ENCODE measurements at regions not wholly inside any gene's neighbourhood (a gene's known extent, or its start where the extent isn't known, plus 50 kb on each side); places are given as distances from the start of the nearest gene placed in this dataset.

DNA sequence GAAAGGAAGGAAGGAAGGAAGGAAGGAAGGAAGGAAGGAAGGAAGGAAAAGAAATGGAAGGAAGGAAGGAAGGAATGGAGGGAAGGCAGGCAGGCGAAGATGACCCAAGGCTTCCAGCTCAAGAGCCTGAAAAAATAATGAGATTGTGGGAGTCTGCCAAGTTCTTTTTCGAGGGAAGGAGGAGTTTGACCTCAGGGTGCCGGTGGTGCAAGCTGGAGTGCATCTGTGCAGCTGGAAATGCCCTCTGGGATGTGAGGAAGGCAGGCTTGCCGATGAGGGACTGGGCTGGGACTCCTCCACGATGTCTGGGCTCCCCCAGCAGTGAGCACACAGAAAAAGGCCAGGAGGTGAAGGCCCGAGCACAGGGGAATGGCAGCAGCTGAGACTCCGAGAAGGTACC lies 154.9 kb upstream of the DAPK1 start:
- intact Hi-C loops (cut with micrococcal nuclease): no loop called here
- ATAC-seq (no peak), DNase-seq (ENCODE audit: low read depth, low spot score) (no peak)
- Histone ChIP-seq H3K9ac (ENCODE audit: low read length) (no peak overlapping the region), H3K9me3 (ENCODE audit: control insufficient read depth in 1 of 2, insufficient read depth in 1 of 2, low read depth in 1 of 2, low read length in 2 of 2) (no peaks in the 10 kb centered on the region), H3K79me2 (ENCODE audit: insufficient read depth, low read length) (no peaks in the 10 kb centered on the region), H3K36me3 (ENCODE audit: control insufficient read depth in 1 of 2, insufficient read depth in 2 of 2, low read length in 2 of 2) (no peaks in the 10 kb centered on the region), H3K4me3 (replicated peaks in 1 of 2; ENCODE audit: low read depth in 1 of 2, low read length in 2 of 2) (no peak overlapping the region), H3K4me2 (ENCODE audit: low read length) (no peak overlapping the region), H3K9me2 (ENCODE audit: insufficient read depth) (no peaks in the 10 kb centered on the region), H2AFZ (ENCODE audit: low read depth, low read length, poor library complexity, severe bottlenecking) (no peak overlapping the region), H4K20me1 (ENCODE audit: insufficient read depth) (no peaks in the 10 kb centered on the region), H3K4me1 (ENCODE audit: control insufficient read depth in 1 of 2, insufficient read depth in 2 of 2, low read length in 2 of 2) (no peaks in the 10 kb centered on the region), H3K27ac (ENCODE audit: low read depth, low read length) (no peak overlapping the region), H3K27me3 (ENCODE audit: insufficient read depth, low read length) (peaks cover 26% of the 10 kb centered on the region)
- RAD21 ChIA-PET (ENCODE audit: low non-redundant PET in 1 of 2, low total read pairs in 2 of 2, uncharacterized antibody in 2 of 2, unreplicated experiment in 2 of 2): no interaction called here
- POLR2A ChIA-PET: no interaction called here
- no peak for TF ChIP-seq SIN3A (IDR thresholded peaks at IDR 0.05; ENCODE audit: low read depth)
- TF ChIP-seq POLR2AphosphoS5 (IDR thresholded peaks at IDR 0.05; ENCODE audit: low read depth, low read length): no peak
- no TSS peak for BruUV-seq (replicated peaks)
- CTCF ChIA-PET: interaction anchor here (1.8 kb wide), 1 partner anchor 320 kb away, joined by 5 read pairs; no protein-coding TSS in a partner anchor

DNA sequence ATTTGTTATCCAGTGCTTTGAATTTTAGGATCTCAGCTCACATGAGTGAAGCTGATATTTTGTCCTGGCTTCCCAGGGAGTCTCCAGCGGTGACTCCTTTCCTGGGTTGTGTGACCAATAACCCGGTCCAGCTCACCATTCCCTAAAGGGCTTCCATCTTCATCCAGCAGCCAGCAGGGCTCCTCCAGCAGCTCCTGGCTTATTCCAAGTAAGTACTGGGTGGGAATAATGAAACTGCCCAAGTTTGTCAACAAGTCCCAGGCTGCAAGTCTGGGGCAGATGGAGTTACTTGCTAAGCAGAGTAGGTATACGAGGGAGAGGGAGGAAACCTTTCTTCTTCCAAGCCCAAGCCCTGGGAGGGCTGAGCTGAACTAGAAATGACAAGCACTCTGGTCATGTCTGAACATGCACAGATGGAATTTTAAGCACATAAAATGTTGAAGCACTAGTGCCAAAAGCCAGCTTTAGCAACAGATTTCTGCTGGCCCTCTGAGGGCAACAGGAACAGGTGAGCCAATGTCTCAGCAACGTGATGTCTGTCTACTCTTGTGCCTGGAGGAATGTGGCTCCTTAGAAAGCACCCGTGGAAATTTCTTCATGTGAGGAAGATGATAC lies 153.7 kb upstream of the DAPK1 start:
- no peak overlapping the region for H3K4me3 ChIP-seq (replicated peaks in 1 of 2; ENCODE audit: low read depth in 1 of 2, low read length in 2 of 2)
- ATAC-seq: no peak
- CTCF ChIA-PET: no interaction called here
- RAD21 ChIA-PET (ENCODE audit: low non-redundant PET in 1 of 2, low total read pairs in 2 of 2, uncharacterized antibody in 2 of 2, unreplicated experiment in 2 of 2): no interaction called here
- H3K27me3 ChIP-seq (ENCODE audit: insufficient read depth, low read length): peaks cover 24% of the 10 kb centered on the region
- no peak overlapping the region for H3K4me2 ChIP-seq (ENCODE audit: low read length)
- H3K27ac ChIP-seq (ENCODE audit: low read depth, low read length): no peak overlapping the region
- BruUV-seq (replicated peaks): no TSS peak
- no peaks in the 10 kb centered on the region for H3K79me2 ChIP-seq (ENCODE audit: insufficient read depth, low read length)
- H3K4me1 ChIP-seq (ENCODE audit: control insufficient read depth in 1 of 2, insufficient read depth in 2 of 2, low read length in 2 of 2): no peaks in the 10 kb centered on the region
- no peaks in the 10 kb centered on the region for H3K36me3 ChIP-seq (ENCODE audit: control insufficient read depth in 1 of 2, insufficient read depth in 2 of 2, low read length in 2 of 2)
- no peaks in the 10 kb centered on the region for H3K9me3 ChIP-seq (ENCODE audit: control insufficient read depth in 1 of 2, insufficient read depth in 1 of 2, low read depth in 1 of 2, low read length in 2 of 2)
- H3K9ac ChIP-seq (ENCODE audit: low read length): no peak overlapping the region
- no peaks in the 10 kb centered on the region for H3K9me2 ChIP-seq (ENCODE audit: insufficient read depth)
- no peaks in the 10 kb centered on the region for H4K20me1 ChIP-seq (ENCODE audit: insufficient read depth)
- no peak for DNase-seq (ENCODE audit: low read depth, low spot score)
- POLR2A ChIA-PET: no interaction called here
- TF ChIP-seq POLR2A (IDR thresholded peaks at IDR 0.05; ENCODE audit: borderline replicate concordance, extremely low read depth, insufficient read depth, insufficient read length) (no peak), FOSL1 (IDR thresholded peaks at IDR 0.05; ENCODE audit: low read depth) (no peak), JUND (IDR thresholded peaks at IDR 0.05) (no peak), SIN3A (IDR thresholded peaks at IDR 0.05; ENCODE audit: low read depth) (no peak), EZH2 (IDR thresholded peaks at IDR 0.05) (no peak), SRF (IDR thresholded peaks at IDR 0.05; ENCODE audit: low read depth) (no peak), TCF7L2 (IDR thresholded peaks at IDR 0.05; ENCODE audit: borderline replicate concordance, extremely low read depth, insufficient read depth, insufficient read length) (no peak), SP1 (IDR thresholded peaks at IDR 0.05; ENCODE audit: low read depth) (no peak), ZFX (IDR thresholded peaks at IDR 0.05) (no peak), ELF1 (IDR thresholded peaks at IDR 0.05; ENCODE audit: borderline replicate concordance, low read depth) (no peak), EGR1 (IDR thresholded peaks at IDR 0.05; ENCODE audit: low read depth) (no peak), POLR2AphosphoS5 (IDR thresholded peaks at IDR 0.05; ENCODE audit: low read depth, low read length) (no peak), RAD21 (IDR thresholded peaks at IDR 0.05; ENCODE audit: low read depth) (no peak)
- TF ChIP-seq, protein P1, sequence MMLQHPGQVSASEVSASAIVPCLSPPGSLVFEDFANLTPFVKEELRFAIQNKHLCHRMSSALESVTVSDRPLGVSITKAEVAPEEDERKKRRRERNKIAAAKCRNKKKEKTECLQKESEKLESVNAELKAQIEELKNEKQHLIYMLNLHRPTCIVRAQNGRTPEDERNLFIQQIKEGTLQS (IDR thresholded peaks at IDR 0.05): no peak
- TF ChIP-seq, protein P2, sequence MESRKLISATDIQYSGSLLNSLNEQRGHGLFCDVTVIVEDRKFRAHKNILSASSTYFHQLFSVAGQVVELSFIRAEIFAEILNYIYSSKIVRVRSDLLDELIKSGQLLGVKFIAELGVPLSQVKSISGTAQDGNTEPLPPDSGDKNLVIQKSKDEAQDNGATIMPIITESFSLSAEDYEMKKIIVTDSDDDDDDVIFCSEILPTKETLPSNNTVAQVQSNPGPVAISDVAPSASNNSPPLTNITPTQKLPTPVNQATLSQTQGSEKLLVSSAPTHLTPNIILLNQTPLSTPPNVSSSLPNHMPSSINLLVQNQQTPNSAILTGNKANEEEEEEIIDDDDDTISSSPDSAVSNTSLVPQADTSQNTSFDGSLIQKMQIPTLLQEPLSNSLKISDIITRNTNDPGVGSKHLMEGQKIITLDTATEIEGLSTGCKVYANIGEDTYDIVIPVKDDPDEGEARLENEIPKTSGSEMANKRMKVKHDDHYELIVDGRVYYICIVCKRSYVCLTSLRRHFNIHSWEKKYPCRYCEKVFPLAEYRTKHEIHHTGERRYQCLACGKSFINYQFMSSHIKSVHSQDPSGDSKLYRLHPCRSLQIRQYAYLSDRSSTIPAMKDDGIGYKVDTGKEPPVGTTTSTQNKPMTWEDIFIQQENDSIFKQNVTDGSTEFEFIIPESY (IDR thresholded peaks at IDR 0.05; ENCODE audit: extremely low read depth, insufficient replicate concordance, low read length): no peak
- TF ChIP-seq, protein P3, sequence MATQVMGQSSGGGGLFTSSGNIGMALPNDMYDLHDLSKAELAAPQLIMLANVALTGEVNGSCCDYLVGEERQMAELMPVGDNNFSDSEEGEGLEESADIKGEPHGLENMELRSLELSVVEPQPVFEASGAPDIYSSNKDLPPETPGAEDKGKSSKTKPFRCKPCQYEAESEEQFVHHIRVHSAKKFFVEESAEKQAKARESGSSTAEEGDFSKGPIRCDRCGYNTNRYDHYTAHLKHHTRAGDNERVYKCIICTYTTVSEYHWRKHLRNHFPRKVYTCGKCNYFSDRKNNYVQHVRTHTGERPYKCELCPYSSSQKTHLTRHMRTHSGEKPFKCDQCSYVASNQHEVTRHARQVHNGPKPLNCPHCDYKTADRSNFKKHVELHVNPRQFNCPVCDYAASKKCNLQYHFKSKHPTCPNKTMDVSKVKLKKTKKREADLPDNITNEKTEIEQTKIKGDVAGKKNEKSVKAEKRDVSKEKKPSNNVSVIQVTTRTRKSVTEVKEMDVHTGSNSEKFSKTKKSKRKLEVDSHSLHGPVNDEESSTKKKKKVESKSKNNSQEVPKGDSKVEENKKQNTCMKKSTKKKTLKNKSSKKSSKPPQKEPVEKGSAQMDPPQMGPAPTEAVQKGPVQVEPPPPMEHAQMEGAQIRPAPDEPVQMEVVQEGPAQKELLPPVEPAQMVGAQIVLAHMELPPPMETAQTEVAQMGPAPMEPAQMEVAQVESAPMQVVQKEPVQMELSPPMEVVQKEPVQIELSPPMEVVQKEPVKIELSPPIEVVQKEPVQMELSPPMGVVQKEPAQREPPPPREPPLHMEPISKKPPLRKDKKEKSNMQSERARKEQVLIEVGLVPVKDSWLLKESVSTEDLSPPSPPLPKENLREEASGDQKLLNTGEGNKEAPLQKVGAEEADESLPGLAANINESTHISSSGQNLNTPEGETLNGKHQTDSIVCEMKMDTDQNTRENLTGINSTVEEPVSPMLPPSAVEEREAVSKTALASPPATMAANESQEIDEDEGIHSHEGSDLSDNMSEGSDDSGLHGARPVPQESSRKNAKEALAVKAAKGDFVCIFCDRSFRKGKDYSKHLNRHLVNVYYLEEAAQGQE (IDR thresholded peaks at IDR 0.05; ENCODE audit: low read depth): no peak
- H2AFZ ChIP-seq (ENCODE audit: low read depth, low read length, poor library complexity, severe bottlenecking): no peak overlapping the region
- intact Hi-C loops (cut with micrococcal nuclease): no loop called here

Data from HCT116 (cell line).